ENCODE measurements at regions not wholly inside any gene's neighbourhood (a gene's known extent, or its start where the extent isn't known, plus 50 kb on each side); places are given as distances from the start of the nearest gene placed in this dataset.

GRCh38 chr3:195004512-195005250, 266.3 kb downstream of the XXYLT1 start:
- Mint-ChIP-seq H3K36me3 (no peaks in the 10 kb centered on the region), H3K4me1 (peaks cover 10 to 21% (median 12%) of the 10 kb centered on the region in 3 donors), H3K4me3 (no peak overlapping the region), H3K9me3 (no peaks in the 10 kb centered on the region), H3K27ac (no peak overlapping the region), H3K27me3 (peaks cover 5% of the 10 kb centered on the region)

- Mint-ChIP-seq H3K9me3 (no peaks in the 10 kb centered on the region), H3K27ac (no peak overlapping the region), H3K27me3 (peaks cover 5% of the 10 kb centered on the region), H3K36me3 (no peaks in the 10 kb centered on the region), H3K4me3 (no peak overlapping the region), H3K4me1 (peaks cover 15 to 23% (median 15%) of the 10 kb centered on the region in 3 donors)
Measured at GRCh38 chr3:195005251-195005620, 265.7 kb downstream of the XXYLT1 start.

GRCh38 chr3:195005759-195006510, 265.0 kb downstream of the XXYLT1 start:
- Mint-ChIP-seq H3K27me3 (peaks cover 5% of the 10 kb centered on the region), H3K4me1 (peaks cover 15 to 23% (median 15%) of the 10 kb centered on the region in 3 donors), H3K36me3 (no peaks in the 10 kb centered on the region), H3K27ac (no peak overlapping the region), H3K4me3 (no peak overlapping the region), H3K9me3 (no peaks in the 10 kb centered on the region)

GRCh38 chr3:195007151-195007550, 263.8 kb downstream of the XXYLT1 start:
- Mint-ChIP-seq H3K27me3 (peaks cover 5% of the 10 kb centered on the region), H3K4me1 (peaks cover 8 to 19% (median 11%) of the 10 kb centered on the region in 3 donors), H3K9me3 (no peaks in the 10 kb centered on the region), H3K27ac (peak overlapping the region in 1 of 3 donors; percentile 57), H3K36me3 (no peaks in the 10 kb centered on the region), H3K4me3 (no peak overlapping the region)

GRCh38 chr3:195007766-195008165, 263.2 kb downstream of the XXYLT1 start:
- Mint-ChIP-seq H3K36me3 (no peaks in the 10 kb centered on the region), H3K27me3 (peaks cover 5% of the 10 kb centered on the region), H3K9me3 (no peaks in the 10 kb centered on the region), H3K4me1 (peaks cover 8 to 13% (median 8%) of the 10 kb centered on the region in 3 donors), H3K27ac (peak overlapping the region in 1 of 3 donors; percentile 57), H3K4me3 (no peak overlapping the region)

- Mint-ChIP-seq H3K9me3 (no peaks in the 10 kb centered on the region), H3K27ac (no peak overlapping the region), H3K36me3 (no peaks in the 10 kb centered on the region), H3K4me3 (no peak overlapping the region), H3K4me1 (peaks cover 8% of the 10 kb centered on the region in 3 donors), H3K27me3 (peaks cover 5% of the 10 kb centered on the region)
Measured at GRCh38 chr3:195008816-195009215, 262.1 kb downstream of the XXYLT1 start.

- Mint-ChIP-seq H3K36me3 (no peaks in the 10 kb centered on the region), H3K4me1 (peaks cover 6 to 8% (median 8%) of the 10 kb centered on the region in 3 donors), H3K27me3 (peaks cover 5% of the 10 kb centered on the region), H3K4me3 (no peak overlapping the region), H3K27ac (peak overlapping the region in 1 of 3 donors; percentile 67), H3K9me3 (no peaks in the 10 kb centered on the region)
Measured at GRCh38 chr3:195009616-195010015, 261.3 kb downstream of the XXYLT1 start.

- Mint-ChIP-seq H3K27ac (peak overlapping the region in 1 of 3 donors; percentile 67), H3K4me3 (no peak overlapping the region), H3K9me3 (no peaks in the 10 kb centered on the region), H3K4me1 (peaks cover 6 to 8% (median 8%) of the 10 kb centered on the region in 3 donors), H3K36me3 (no peaks in the 10 kb centered on the region), H3K27me3 (peaks cover 5% of the 10 kb centered on the region)
Measured at GRCh38 chr3:195010551-195011100, 260.3 kb downstream of the XXYLT1 start.

GRCh38 chr3:195011231-195011834, 259.6 kb downstream of the XXYLT1 start:
- Mint-ChIP-seq H3K27ac (no peak overlapping the region), H3K27me3 (peaks cover 5% of the 10 kb centered on the region), H3K4me3 (no peak overlapping the region)

GRCh38 chr3:195012100-195012499, 258.9 kb downstream of the XXYLT1 start:
- H3K4me3 Mint-ChIP-seq, result no peak overlapping the region
- no peak overlapping the region for H3K27ac Mint-ChIP-seq
- no peaks in the 10 kb centered on the region for H3K9me3 Mint-ChIP-seq
- peaks cover 4 to 8% (median 6%) of the 10 kb centered on the region in 3 donors for H3K4me1 Mint-ChIP-seq
- H3K36me3 Mint-ChIP-seq, result no peaks in the 10 kb centered on the region
- peaks cover 5% of the 10 kb centered on the region for H3K27me3 Mint-ChIP-seq

More at GRCh38 chr3:195011231-195011834, 259.6 kb downstream of the XXYLT1 start:
- Mint-ChIP-seq H3K9me3 (no peaks in the 10 kb centered on the region), H3K36me3 (no peaks in the 10 kb centered on the region), H3K4me1 (peaks cover 6 to 8% (median 7%) of the 10 kb centered on the region in 3 donors)

GRCh38 chr3:195012571-195012970, 258.4 kb downstream of the XXYLT1 start:
- peaks cover 4 to 8% (median 6%) of the 10 kb centered on the region in 3 donors for H3K4me1 Mint-ChIP-seq
- no peaks in the 10 kb centered on the region for H3K9me3 Mint-ChIP-seq
- no peak overlapping the region for H3K27ac Mint-ChIP-seq
- peaks cover 5% of the 10 kb centered on the region for H3K27me3 Mint-ChIP-seq
- peaks cover 4% of the 10 kb centered on the region for H3K36me3 Mint-ChIP-seq
- H3K4me3 Mint-ChIP-seq, result no peak overlapping the region

GRCh38 chr3:195013411-195014361, 257.3 kb downstream of the XXYLT1 start:
- Mint-ChIP-seq H3K9me3 (no peaks in the 10 kb centered on the region), H3K27ac (no peak overlapping the region), H3K4me1 (peaks cover 4 to 8% (median 6%) of the 10 kb centered on the region in 3 donors), H3K4me3 (no peak overlapping the region), H3K36me3 (peaks cover 4% of the 10 kb centered on the region), H3K27me3 (peaks cover 5% of the 10 kb centered on the region)

GRCh38 chr3:195015021-195015420, 255.9 kb downstream of the XXYLT1 start:
- Mint-ChIP-seq H3K27me3 (peaks cover 5% of the 10 kb centered on the region), H3K36me3 (peaks cover 4% of the 10 kb centered on the region), H3K4me3 (no peak overlapping the region), H3K27ac (no peak overlapping the region), H3K9me3 (peaks cover 0 to 1% (median 0%) of the 10 kb centered on the region in 3 donors), H3K4me1 (peaks cover 0 to 2% (median 0%) of the 10 kb centered on the region in 3 donors)

GRCh38 chr3:195017151-195017550, 253.8 kb downstream of the XXYLT1 start:
- Mint-ChIP-seq H3K9me3 (peaks cover 0 to 1% (median 0%) of the 10 kb centered on the region in 3 donors), H3K36me3 (peaks cover 4% of the 10 kb centered on the region), H3K4me1 (no peaks in the 10 kb centered on the region), H3K27me3 (peaks cover 7% of the 10 kb centered on the region), H3K4me3 (no peak overlapping the region), H3K27ac (no peak overlapping the region)

Data from IgD-negative memory B cell (primary cell).